PC-9 (cell line): ENCODE measurements at regions not wholly inside any gene's neighbourhood (a gene's known extent, or its start where the extent isn't known, plus 50 kb on each side); places are given as distances from the start of the nearest gene placed in this dataset.

ENCODE experiments used
- BruUV-seq: library from RNA; stranded (reverse); fragments of 400-500 nt; replicated peaks from 2 replicates; lab custom pipeline; 2021; lab: Mats Ljungman, UMichigan
- CTCF ChIA-PET: fragments of 300-600 bp; sonication (Branson Sonifier 250); formaldehyde crosslinking; loops from one replicate; lab custom pipeline; 2022; ENCODE audit warnings: antibody characterized with exemption; lab: Charles Lee
- POLR2A ChIA-PET: fragments of 300-600 bp; sonication (Branson Sonifier 250); formaldehyde crosslinking; loops from one replicate; lab custom pipeline; 2022; ENCODE audit warnings: antibody characterized with exemption; ENCODE audit not compliant: unreplicated experiment; lab: Charles Lee
- DNase-seq, 2 experiments: peaks; one replicate each; pipeline versions ENCODE4 v3.0.0 to v3.0.0-alpha.2; 2015 to 2022; ENCODE audit warnings: mixed read lengths in 1 of 2
- H2AFZ ChIP-seq: fragments of 200-600 bp; sonication (generic); 2 replicates; pipeline ENCODE4 v1.8.1; 2017; ENCODE audit warnings: antibody characterized with exemption
- H3F3A ChIP-seq: fragments of 200-600 bp; sonication (generic); 2 replicates; pipeline ENCODE4 v1.8.1; 2017; ENCODE audit warnings: antibody characterized with exemption, mild to moderate bottlenecking, low read depth; ENCODE audit not compliant: insufficient read depth
- H3K27ac ChIP-seq: fragments of 200-600 bp; sonication (generic); 2 replicates; pipeline ENCODE4 v1.6.1; 2016; ENCODE audit warnings: mixed run types
- H3K27me3 ChIP-seq: fragments of 200-600 bp; sonication (generic); 2 replicates; pipeline ENCODE4 v1.6.1; 2016; ENCODE audit warnings: low read depth, mixed run types; ENCODE audit not compliant: insufficient read depth
- H3K36me3 ChIP-seq: fragments of 200-600 bp; sonication (generic); 2 replicates; pipeline ENCODE4 v1.6.1; 2016; ENCODE audit warnings: low read depth, mixed run types
- H3K4me1 ChIP-seq: fragments of 200-600 bp; sonication (generic); replicated peaks from 2 replicates; pipeline ENCODE4 v1.6.1; 2016; ENCODE audit warnings: mixed run types; ENCODE audit not compliant: insufficient read depth
- H3K4me2 ChIP-seq: fragments of 200-600 bp; sonication (generic); 2 replicates; pipeline ENCODE4 v1.6.1; 2017; ENCODE audit warnings: mixed run types
- H3K4me3 ChIP-seq: fragments of 200-600 bp; sonication (generic); 2 replicates; pipeline ENCODE4 v1.6.1; 2016; ENCODE audit warnings: mixed run types
- H3K79me2 ChIP-seq: fragments of 200-600 bp; sonication (generic); 2 replicates; pipeline ENCODE4 v1.6.1; 2017; ENCODE audit warnings: low read depth, mixed run types
- H3K9me2 ChIP-seq: fragments of 200-600 bp; sonication (generic); 2 replicates; pipeline ENCODE4 v1.8.1; 2017; ENCODE audit warnings: mild to moderate bottlenecking; ENCODE audit not compliant: insufficient read depth
- H3K9me3 ChIP-seq: fragments of 200-600 bp; sonication (generic); 2 replicates; pipeline ENCODE4 v1.8.1; 2016; ENCODE audit warnings: low read depth; ENCODE audit not compliant: insufficient read depth
- H4K20me1 ChIP-seq: fragments of 200-600 bp; sonication (generic); 2 replicates; pipeline ENCODE4 v1.8.1; 2017; ENCODE audit not compliant: insufficient read depth
- EZH2 ChIP-seq: fragments of 200-600 bp; sonication (generic); IDR thresholded peaks from 2 replicates; pipeline ENCODE4 v1.8.0; 2017; ENCODE audit warnings: antibody characterized with exemption, low read depth
- intact Hi-C: fragments of 100-400 bp; cut with micrococcal nuclease; formaldehyde crosslinking; loops from one replicate; pipeline ENCODE4 v1.10.0; 2022; ENCODE audit not compliant: unreplicated experiment
- TF ChIP-seq, protein P1 (sequence below): fragments of 200-600 bp; sonication (generic); conservative IDR thresholded peaks from 2 replicates; pipeline ENCODE4 v1.6.1; 2017; ENCODE audit warnings: mixed run types, antibody characterized with exemption, mild to moderate bottlenecking, moderate library complexity

DNA sequence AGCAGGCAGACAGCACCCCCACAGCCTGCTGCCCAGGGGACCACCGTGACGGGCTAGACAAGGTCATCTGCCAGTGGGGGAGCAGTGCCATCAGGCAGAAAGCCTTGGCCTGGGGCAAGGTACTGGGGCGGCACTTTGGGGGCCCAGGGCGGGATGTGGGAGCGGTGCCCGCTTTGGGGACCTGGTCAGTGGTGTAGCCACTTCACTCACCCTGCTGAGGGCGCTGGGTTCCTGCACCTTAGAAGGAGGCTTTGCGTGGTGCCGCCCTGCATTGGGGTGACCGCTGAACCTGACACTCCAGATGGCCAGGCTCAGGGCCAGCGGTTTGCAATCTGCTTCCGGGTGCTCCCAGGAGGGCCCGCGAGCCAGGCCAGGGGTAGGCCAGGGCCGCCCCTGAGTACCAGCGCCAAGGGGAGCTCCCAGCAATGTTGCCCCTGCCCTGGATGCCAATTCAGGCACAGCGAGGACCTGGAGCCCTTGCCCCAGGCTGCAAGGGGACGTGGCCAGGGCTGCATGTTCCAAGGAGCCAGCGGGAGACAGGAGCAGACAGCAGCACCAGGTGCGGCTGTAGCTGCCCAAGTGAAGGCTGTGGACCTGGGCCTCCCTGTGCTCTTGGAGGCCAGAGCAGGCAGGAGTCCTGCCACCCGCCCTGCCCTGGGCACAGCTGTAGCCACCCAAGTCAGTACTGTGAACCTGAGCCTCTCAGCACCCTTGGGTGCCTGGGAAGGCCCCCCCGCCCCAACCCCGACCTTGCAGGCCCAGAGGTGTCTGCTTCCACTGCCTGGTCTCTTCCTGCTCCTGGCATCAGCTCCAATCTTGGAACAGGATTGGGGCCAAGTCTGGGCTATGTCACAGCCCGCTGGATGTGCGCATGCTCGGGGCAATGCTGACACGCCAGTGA lies 550.7 kb downstream of the SLC6A15 start:
- no peaks in the 10 kb centered on the region for H3K9me2 ChIP-seq
- no peak overlapping the region for H3K4me3 ChIP-seq

DNA sequence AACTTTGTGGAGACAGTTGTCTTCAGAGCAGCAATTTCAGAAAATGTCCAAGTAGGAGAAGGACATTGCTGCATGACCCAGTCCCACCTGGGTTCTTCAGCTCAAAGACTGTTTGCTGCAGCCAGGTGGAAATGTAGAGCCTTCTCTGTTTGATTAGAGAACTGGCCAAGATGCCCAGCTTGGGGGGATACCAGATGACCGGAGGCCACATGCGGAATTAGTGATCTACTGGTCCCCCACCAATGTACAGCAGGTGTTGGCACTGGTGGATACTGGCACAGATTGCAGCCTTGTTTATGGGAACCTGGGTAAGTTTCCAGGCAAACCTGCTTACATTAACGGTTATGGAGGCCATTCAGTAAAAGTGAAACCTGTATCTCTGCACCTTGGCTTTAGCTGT lies 555.3 kb downstream of the SLC6A15 start:
- Histone ChIP-seq H3F3A (no peaks in the 10 kb centered on the region), H3K36me3 (no peaks in the 10 kb centered on the region), H3K27me3 (no peaks in the 10 kb centered on the region), H3K4me1 (no peaks in the 10 kb centered on the region), H3K79me2 (no peaks in the 10 kb centered on the region), H2AFZ (no peak overlapping the region), H4K20me1 (no peaks in the 10 kb centered on the region), H3K27ac (no peak overlapping the region), H3K9me3 (no peaks in the 10 kb centered on the region), H3K4me2 (no peak overlapping the region), H3K4me3 (no peak overlapping the region), H3K9me2 (no peaks in the 10 kb centered on the region)
- DNase-seq: no peak
- TF ChIP-seq, protein P1, sequence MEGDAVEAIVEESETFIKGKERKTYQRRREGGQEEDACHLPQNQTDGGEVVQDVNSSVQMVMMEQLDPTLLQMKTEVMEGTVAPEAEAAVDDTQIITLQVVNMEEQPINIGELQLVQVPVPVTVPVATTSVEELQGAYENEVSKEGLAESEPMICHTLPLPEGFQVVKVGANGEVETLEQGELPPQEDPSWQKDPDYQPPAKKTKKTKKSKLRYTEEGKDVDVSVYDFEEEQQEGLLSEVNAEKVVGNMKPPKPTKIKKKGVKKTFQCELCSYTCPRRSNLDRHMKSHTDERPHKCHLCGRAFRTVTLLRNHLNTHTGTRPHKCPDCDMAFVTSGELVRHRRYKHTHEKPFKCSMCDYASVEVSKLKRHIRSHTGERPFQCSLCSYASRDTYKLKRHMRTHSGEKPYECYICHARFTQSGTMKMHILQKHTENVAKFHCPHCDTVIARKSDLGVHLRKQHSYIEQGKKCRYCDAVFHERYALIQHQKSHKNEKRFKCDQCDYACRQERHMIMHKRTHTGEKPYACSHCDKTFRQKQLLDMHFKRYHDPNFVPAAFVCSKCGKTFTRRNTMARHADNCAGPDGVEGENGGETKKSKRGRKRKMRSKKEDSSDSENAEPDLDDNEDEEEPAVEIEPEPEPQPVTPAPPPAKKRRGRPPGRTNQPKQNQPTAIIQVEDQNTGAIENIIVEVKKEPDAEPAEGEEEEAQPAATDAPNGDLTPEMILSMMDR: no peak
- TF ChIP-seq EZH2: no peak
- intact Hi-C loops: no loop called here
- ChIA-PET POLR2A (no interaction called here), CTCF (no interaction called here)
- BruUV-seq: no TSS peak

More for the DNA sequence above, 550.7 kb downstream of the SLC6A15 start:
- Histone ChIP-seq H3F3A (no peaks in the 10 kb centered on the region), H3K36me3 (no peaks in the 10 kb centered on the region), H3K27me3 (no peaks in the 10 kb centered on the region), H3K9me3 (no peaks in the 10 kb centered on the region), H3K79me2 (no peaks in the 10 kb centered on the region), H3K4me2 (no peak overlapping the region), H3K4me1 (no peaks in the 10 kb centered on the region), H4K20me1 (no peaks in the 10 kb centered on the region), H3K27ac (no peak overlapping the region), H2AFZ (no peak overlapping the region)
- DNase-seq: no peak
- intact Hi-C loops: no loop called here
- TF ChIP-seq, protein P1: no peak
- no peak for TF ChIP-seq EZH2
- ChIA-PET CTCF (no interaction called here), POLR2A (no interaction called here)
- BruUV-seq: no TSS peak

DNA sequence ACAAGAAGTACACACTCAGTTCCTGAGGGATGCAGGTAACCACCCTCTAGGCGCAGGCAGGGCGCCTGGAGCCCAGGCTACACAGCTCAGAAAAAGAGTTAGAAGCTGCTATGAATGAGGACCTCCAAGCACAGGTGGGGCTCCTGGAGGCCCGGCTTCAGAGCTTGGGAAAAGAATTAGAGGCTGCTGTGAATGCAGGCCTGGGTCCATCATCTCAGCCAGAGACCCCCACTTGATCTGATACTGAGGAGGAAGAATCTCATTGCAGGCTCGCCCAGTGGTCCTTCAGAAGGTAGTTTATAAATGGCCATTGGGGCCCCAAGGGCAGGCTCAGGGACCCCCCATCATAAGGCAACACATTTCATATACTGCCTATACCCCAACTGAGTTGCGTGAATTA lies 556.4 kb downstream of the SLC6A15 start:
- Histone ChIP-seq H3K79me2 (no peaks in the 10 kb centered on the region), H3K27me3 (no peaks in the 10 kb centered on the region), H2AFZ (no peak overlapping the region), H4K20me1 (no peaks in the 10 kb centered on the region), H3K9me2 (no peaks in the 10 kb centered on the region), H3K4me3 (no peak overlapping the region), H3K4me1 (no peaks in the 10 kb centered on the region), H3K4me2 (no peak overlapping the region), H3K27ac (no peak overlapping the region), H3K9me3 (no peaks in the 10 kb centered on the region), H3K36me3 (no peaks in the 10 kb centered on the region), H3F3A (no peaks in the 10 kb centered on the region)
- no peak for DNase-seq
- TF ChIP-seq EZH2: no peak
- TF ChIP-seq, protein P1: no peak
- ChIA-PET CTCF (no interaction called here), POLR2A (no interaction called here)
- no TSS peak for BruUV-seq
- intact Hi-C loops: no loop called here
